GM23338 (cell line): ENCODE measurements at regions not wholly inside any gene's neighbourhood (a gene's known extent, or its start where the extent isn't known, plus 50 kb on each side); places are given as distances from the start of the nearest gene placed in this dataset.

Experiments
- EZH2 ChIP-seq: fragments of 200-600 bp; sonication (generic); IDR thresholded peaks from one replicate; pipeline ENCODE4 v1.8.0; 2017; ENCODE audit warnings: antibody characterized with exemption, mild to moderate bottlenecking, low read depth; ENCODE audit not compliant: unreplicated experiment
- TF ChIP-seq, protein P1 (sequence below), 2 experiments: fragments of 200-600 bp in 1 of 2; sonication (generic) in 1 of 2; conservative IDR thresholded peaks; 2 replicates each; pipeline versions ENCODE4 v1.5.1 to v1.6.1; 2016 to 2017; ENCODE audit warnings: antibody characterized with exemption in 2 of 2, low read depth in 2 of 2, mild to moderate bottlenecking in 2 of 2, moderate library complexity in 1 of 2
- TF ChIP-seq, protein P2 (sequence below): IDR thresholded peaks from one replicate; pipeline ENCODE4 v1.6.1; 2018; ENCODE audit warnings: antibody characterized with exemption; ENCODE audit not compliant: unreplicated experiment

DNA sequence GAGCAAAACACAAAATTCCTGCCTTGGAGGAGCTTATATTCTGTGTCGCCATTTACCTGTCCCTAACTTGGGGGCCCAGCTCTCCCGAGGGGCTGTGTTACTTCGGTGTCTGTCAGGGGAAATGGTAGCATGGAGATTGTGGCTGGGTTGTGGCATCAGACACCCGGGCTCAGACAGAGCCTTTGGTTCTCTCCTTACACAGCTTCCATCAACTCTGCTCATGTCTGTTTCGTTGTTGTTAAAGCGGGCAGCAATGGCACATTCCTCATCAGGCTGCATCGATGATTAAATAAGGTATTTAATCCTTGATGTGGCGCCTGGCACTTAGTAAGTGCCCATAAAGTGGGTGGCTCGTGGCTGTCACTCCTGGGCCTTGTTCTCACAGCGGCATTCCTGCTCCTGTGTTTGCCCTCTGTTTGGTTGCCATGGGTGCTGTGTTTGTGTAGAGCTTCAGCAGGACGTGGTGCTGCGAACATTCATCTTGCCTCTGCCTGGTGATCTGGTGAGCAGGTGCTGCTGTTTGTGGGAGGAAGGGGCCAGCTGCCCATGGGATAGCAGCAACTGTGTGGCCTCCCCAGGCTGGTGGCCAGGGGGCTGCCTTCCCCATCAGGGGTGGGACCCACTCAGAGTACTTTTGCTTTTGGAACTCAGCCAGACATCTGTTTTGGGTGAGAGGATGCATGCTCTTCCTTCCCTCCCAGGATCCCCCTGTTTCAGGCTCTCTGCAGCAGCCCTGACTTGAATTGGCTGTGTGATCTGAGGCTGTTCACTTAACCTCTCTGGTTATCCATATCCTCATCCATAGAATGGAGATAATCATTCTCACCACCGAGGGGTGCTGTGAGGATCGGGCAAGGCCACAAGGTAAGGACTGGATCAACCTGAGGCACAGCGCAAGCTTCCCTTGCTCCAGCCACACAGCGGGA lies 207.2 kb upstream of the SVIL start:
- TF ChIP-seq, protein P1, sequence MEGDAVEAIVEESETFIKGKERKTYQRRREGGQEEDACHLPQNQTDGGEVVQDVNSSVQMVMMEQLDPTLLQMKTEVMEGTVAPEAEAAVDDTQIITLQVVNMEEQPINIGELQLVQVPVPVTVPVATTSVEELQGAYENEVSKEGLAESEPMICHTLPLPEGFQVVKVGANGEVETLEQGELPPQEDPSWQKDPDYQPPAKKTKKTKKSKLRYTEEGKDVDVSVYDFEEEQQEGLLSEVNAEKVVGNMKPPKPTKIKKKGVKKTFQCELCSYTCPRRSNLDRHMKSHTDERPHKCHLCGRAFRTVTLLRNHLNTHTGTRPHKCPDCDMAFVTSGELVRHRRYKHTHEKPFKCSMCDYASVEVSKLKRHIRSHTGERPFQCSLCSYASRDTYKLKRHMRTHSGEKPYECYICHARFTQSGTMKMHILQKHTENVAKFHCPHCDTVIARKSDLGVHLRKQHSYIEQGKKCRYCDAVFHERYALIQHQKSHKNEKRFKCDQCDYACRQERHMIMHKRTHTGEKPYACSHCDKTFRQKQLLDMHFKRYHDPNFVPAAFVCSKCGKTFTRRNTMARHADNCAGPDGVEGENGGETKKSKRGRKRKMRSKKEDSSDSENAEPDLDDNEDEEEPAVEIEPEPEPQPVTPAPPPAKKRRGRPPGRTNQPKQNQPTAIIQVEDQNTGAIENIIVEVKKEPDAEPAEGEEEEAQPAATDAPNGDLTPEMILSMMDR (conservative IDR thresholded peaks at IDR 0.05; ENCODE audit: low read depth in 2 of 2): peak; percentile 32 to 58; a peak in 3 of 4 replicates
- no peak for TF ChIP-seq EZH2
- TF ChIP-seq, protein P2, sequence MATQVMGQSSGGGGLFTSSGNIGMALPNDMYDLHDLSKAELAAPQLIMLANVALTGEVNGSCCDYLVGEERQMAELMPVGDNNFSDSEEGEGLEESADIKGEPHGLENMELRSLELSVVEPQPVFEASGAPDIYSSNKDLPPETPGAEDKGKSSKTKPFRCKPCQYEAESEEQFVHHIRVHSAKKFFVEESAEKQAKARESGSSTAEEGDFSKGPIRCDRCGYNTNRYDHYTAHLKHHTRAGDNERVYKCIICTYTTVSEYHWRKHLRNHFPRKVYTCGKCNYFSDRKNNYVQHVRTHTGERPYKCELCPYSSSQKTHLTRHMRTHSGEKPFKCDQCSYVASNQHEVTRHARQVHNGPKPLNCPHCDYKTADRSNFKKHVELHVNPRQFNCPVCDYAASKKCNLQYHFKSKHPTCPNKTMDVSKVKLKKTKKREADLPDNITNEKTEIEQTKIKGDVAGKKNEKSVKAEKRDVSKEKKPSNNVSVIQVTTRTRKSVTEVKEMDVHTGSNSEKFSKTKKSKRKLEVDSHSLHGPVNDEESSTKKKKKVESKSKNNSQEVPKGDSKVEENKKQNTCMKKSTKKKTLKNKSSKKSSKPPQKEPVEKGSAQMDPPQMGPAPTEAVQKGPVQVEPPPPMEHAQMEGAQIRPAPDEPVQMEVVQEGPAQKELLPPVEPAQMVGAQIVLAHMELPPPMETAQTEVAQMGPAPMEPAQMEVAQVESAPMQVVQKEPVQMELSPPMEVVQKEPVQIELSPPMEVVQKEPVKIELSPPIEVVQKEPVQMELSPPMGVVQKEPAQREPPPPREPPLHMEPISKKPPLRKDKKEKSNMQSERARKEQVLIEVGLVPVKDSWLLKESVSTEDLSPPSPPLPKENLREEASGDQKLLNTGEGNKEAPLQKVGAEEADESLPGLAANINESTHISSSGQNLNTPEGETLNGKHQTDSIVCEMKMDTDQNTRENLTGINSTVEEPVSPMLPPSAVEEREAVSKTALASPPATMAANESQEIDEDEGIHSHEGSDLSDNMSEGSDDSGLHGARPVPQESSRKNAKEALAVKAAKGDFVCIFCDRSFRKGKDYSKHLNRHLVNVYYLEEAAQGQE: no peak
